Limb (tissue), 2 donors: ENCODE measurements at regions not wholly inside any gene's neighbourhood (a gene's known extent, or its start where the extent isn't known, plus 50 kb on each side); places are given as distances from the start of the nearest gene placed in this dataset.
"Not testable (repeated sequence)": the region's sequence is repeated elsewhere in the genome, so short reads cannot be mapped to it uniquely, and the experiment has no call there.

Experiments
- DNase-seq, 2 donors: peaks; one replicate each; pipeline ENCODE4 v3.0.0-alpha.2; 2016; ENCODE audit errors: extremely low spot score in 2 of 2

DNA sequence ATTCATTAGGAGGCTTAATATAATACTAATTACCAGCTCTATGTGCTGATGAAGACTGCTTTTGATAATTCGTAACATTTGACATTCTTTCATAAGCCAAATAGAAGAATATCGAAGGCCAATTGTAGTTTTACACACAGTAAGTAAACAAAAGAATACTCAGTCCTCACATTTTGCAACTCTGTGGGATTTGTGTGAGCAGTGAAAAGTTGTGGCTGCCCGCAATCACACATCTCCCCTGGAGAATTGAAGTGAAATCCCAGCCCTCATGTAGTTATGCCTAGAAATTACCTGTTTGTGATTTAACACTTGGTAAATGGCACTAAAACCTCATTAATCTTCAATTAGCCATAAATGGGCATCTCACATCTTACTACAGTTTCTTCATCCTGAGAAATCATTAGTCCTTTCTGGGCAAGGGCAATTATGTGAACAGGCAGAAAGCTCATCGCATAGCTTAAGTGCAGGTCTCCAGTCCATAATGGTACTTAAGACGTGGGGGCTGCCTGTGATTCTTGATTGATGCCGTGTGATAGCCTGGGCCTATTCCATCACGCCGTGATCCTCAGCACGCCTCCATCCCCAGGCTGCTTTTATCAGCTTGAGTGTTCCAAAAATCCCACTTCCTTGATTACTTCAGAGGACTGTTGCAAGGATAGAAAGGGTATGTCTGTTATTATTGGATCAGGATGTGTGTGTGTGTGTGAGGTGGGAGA is 97.9 kb upstream of the METTL14 start:
- no peak for DNase-seq

DNA sequence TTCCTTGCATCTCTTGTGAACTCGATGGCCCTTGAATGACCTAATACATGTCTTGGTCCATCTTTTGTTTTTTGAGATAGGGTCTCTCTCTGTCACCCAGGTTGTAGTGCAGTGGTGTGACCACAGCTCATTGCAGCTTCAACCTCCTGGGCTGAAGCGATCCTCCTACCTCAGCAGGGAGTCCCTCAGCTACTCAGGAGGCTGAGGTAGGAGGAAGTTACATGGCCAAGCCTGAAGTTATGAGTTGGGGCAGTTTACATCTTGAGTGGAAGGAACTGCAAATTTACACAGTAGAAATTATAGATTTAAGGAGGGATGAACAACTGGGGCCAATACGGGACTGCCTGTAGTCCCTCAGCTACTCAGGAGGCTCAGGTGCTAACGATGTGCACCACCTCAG is 97.2 kb upstream of the METTL14 start:
- DNase-seq = no peak

DNA sequence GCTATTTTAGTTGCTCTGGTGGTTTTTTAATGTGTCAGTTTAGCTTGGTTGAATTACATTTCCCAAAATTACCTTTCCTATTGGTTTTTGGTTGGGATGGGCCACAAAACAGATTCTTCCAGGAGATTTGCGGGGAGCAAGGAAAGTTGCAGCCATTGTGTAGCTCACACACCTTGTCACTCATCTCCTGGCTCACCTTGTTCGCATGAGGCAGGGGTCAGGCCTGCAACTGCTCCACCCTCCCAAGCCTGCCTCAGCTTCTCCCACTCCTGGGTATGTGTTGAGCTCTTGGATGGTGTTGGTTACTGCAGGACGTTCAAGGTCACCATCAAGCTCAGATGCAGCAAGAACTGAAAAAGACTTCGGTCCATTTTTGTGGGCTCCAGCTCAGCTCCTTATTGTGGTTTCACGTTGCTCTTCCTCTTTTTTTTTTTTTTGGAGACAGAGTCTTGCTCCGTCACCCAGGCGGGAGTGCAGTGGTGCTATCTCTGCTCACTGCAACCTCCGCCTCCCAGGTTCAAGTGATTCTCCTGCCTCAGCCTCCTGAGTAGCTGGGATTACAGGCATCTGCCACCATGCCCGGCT is 95.6 kb upstream of the METTL14 start:
- no peak for DNase-seq

DNA sequence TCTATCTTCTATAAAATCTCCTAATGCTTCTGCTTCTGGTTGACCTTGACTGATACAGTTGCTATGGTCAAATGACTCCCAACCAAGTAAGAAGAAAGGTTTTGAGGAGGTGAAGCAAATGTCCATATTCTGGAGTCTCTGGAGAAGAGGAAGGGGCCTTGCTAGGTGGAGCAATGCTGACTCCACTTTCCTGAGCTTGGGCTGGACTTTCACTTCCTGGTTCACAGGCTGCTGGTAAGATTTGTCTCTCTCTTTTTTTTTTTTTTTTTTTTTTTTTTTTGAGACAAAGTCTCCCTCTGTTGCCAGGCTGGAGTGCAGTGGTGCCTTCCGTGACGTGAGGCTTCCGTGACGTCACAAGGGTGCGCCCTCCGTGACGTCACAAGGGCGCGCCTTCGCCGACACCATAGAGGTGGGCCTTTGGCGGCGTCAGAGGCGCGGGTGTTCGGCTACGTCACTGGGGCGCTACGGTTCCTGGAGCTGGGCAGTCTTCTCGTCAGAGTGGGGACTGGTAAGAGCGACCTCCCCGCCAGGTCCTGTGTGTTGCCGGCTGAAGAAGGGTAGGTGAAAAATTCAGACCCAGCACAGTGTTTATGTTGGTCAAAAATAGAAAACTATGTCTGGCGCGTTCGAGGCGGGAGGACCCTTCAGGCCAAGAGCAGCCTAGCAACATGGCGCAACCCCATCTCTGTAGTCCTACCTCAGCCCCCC is 93.7 kb upstream of the METTL14 start:
- DNase-seq = peak; percentile 83 to 99

DNA sequence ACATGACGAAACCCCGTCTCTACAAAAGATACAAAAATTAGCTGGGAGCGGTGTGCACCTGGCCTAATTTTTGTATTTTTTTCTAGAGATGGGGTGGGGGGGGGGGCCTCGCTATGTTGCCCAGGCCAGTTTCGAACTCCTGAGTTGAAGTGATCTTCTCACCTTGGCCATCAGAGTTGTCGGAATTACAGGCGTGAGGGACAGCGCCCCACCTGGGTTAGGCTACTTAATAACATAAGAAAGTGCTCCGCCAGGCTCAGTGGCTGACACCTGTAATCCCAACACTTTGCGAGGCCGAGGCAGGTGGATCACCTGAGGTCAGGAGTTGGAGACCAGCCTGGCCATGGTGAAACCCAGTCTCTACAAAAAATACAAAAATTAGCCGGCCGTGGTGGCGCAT is 92.9 kb upstream of the METTL14 start:
- not testable (repeated sequence) for DNase-seq

DNA sequence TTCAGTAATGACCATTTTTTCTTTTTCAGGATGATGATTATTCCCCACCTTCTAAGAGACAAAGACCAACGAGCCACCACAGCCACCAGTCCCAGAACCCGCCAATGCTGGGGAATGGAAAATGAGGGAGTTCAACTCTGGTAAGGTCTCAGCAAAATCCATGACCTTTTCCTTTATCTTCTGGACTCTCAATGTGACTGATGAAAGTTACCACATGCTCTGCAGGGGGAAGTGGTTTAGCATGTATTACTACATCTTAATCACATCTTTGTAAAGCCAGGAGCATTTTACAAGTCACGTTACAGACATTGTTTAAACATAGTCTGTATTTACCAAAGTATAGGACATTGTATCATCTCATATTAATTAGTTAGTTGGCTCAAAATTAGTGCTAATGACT is 89.3 kb upstream of the METTL14 start:
- DNase-seq = not testable (repeated sequence)

DNA sequence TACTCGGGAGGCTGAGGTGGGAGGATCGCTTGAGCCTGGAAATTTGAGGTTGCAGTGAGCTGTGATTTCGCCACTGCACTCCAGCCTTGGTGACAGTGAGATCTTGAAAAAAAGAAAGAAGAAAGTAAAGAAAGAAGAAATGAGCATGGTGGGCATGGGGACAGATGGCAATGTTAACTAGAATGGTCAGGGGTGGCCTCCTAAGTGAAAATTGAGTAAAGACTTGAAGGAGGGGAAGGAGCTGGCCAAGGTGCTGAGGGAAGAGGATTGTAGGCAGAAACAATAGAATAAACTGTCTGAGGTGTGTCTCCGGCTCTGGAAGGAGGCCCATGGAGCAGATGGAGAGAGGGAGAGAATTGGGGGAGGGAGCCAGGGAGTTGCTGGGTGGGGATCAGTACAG is 60.1 kb upstream of the METTL14 start:
- DNase-seq = not testable (repeated sequence)

DNA sequence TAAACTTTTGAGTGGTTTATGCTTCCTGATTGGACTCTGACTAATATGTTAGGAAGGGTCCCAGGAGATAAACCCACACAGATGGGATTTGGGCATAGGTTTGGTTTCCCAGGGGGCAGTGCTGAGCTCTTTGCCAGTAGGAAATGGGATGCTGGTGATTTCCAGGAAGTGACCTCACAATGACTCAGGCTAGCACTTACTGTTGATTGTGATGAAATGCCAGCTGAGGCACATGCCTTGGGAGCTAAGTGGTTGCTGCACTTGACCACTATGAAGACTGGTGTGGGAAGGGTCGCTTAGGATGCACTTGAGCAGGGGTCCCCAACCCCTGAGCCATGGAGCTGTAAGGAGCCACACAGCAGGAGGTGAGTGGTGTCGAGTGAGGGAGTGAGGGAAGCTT is 55.5 kb upstream of the METTL14 start:
- not testable (repeated sequence) for DNase-seq

DNA sequence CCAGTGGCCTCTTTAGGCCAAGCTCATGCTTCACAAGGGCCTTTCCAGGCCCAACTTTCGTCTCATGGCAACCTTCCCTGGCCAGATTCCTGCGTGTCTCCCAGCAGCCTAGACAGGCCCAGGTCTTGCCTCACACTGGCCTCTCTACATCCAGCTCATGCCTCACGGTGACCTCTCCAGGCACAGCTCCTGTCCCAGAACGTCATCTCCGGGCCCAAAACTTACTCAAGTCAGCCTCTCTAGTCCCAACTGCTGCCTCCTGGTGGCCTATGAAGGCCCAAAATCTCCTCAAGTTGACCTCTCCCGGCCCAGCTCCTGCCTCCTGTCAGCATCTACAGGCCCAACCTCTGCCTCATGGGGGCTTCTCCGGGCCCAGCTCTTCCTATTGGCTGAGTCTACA is 54.3 kb upstream of the METTL14 start:
- DNase-seq = not testable (repeated sequence)

DNA sequence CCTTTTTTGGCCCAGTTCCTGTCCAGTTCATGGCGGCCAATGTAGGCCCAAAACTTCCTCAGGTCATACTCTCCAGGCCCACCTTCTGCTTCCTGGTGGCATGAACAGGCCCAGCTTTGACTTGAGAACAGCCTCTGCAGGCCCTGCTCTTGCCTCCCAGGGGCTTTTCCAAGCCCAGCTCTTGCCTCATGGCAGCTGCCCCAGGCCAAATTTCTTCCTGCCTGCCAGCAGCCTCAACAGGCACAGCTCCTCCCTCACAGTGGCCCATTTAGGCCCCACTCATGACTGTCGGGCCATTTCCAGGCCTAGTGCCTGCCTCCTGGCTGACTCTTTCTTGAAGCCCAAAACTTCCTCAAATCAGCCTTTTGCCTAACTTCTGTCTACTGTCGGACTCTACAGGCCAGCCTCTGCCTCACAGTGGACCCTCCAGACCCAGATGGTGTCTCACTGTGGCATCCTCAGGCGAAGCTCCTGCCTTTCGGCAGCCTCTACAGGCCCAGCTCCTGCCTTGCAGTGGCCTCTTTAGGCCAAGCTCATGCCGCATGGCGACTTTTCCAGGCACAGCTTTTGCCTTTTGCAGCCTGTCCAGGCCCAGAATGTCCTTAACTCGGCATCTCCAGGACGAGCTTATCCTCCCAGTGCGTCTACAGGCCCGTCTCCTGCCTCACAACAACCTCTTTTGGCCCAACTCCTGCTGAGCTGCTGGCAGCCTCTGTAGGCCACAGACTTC is 53.7 kb upstream of the METTL14 start:
- not testable (repeated sequence) for DNase-seq

DNA sequence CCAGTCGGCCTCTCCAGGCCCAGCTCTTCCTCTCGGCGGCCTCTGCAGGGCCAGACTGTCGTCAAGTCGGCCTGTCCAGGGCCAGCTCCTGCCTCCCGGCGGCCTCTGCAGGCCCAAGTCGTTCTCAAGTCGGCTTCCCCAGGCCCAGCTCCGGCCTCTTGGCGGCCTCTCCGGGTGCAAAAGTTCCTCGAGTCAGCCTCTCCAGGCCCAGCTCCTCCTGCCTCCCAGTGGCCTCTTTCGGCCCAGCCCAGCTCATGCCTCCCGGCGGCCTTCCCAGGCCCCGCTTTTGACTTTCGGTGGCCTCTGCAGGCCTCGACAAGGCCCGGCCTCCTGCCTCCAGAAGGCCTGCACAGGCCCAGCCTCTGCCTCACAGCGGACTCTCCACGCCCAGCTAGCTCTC is 51.7 kb upstream of the METTL14 start:
- DNase-seq = not testable (repeated sequence)

DNA sequence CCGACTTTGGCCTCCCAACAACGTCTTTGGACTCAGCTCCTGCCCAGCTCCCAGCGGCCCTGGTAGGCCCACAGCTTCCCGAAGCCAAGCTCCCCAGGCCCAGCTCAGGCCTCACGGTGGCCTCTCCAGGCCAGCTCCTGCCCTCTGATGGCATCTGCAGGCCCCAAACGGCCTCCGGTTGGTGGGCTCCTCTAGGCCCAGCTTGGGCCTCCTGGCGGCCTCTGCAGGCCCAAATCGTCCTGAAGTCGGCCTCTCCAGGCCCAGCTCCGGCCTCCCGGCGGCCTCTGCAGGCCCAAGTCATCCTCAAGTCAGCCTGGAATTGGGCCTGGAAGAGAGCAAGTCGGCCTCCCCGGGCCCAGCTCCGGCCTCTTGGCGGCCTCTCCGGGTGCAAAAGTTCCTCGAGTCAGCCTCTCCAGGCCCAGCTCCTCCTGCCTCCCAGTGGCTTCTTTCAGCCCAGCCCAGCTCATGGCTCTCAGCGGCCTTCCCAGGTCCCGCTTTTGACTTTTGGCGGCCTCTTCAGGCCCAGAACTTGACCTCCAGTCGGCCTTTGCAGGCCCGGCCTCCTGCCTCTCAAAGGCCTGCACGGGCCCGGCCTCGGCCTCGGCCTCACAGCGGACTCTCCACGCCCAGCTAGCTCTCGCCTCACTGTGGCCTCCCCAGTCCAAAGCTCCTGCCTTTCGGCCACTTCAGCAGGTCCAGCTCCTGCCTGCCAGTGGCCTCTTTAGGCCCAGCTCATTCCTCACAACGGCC is 50.9 kb upstream of the METTL14 start:
- not testable (repeated sequence) for DNase-seq
